GM18526 (cell line): ENCODE measurements at regions not wholly inside any gene's neighbourhood (a gene's known extent, or its start where the extent isn't known, plus 50 kb on each side); places are given as distances from the start of the nearest gene placed in this dataset.
A peak's percentile ranks its signal among the peaks of the same experiment; 100 is the strongest.

Source experiments
- POLR2A ChIP-seq: IDR thresholded peaks from 3 replicates; pipeline ENCODE4 v1.6.1; 2011; ENCODE audit not compliant: insufficient read length; ENCODE audit errors: extremely low read depth

DNA sequence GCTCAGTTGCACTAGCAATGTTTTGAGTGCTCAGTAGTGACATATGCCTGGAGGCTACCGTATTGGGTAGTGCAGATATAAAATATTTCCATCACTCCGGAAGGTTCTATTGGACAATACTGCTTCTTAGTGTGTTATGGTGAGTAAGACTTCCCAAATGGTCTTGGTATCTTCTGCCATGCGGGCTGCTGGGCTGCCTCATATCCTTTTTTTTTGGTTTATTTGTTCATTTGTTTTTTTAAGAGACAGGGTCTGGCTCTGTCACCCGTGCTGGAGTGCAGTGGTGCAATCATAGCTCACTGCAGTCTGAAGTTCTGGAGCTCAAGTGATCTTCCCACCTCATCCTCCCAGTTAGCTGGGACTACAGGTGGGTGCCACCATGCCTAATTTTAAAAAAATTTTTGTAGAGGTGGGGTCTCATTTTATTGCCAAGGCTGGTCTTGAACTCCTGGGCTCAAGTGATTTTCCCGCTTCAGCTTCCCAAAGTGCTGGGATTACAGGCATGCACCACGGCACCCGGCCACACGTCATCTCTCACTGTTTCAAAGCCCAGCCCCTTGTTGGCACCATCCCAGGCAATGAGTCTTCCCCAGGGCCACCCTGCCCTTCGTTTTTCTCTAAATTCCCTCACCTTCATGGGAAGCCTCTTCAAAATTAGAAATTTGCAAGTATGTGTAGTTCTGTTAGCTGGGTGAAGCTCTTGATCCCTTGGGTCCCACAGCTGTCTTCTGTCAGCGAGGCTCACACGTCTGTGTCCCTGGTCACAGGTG is 111.0 kb upstream of the KLF14 start:
- no peak for TF ChIP-seq POLR2A

DNA sequence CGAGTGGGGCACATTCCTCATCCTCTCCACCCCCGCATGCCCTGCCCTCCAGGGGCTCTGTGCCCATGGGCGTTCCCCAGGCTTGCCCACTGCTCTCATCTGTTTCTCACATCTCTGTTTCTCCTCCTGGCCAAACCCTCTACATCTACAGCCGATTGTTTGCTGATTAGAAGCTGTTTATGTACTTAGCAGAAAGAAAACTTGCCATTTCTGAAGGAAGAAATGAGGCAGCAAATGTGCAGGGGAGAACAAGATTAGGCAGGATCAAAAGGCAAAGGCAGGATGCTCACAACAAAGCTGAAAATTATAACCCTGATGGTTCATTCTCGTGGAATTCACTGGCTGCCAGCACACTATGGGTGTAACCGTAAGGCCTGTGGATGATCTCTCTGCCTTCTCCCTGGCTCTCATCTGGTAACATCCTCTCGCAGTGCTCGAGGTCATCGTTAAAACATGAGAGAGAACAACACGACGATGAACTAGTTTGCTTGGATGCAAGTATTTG is 111.6 kb upstream of the KLF14 start:
- no peak for TF ChIP-seq POLR2A

DNA sequence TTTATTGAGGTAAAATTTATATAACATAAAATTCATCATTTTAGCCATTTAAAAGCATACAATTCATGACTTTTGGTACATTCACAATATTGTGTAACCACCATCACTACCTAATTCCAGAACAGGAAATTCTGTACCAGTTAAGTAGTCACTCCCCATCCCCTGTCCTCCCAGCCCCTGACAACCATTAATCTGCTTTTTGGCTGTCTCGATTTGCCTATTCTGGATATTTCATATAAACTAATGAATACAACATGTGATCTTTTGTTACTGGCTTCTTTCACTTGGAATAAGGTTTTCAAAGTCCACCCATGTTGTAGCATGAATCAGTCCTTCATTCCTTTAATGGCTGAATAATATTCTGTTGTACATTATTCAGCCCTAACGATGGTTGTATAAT is 115.6 kb upstream of the KLF14 start:
- no peak for TF ChIP-seq POLR2A

GRCh38 chr7:130850956-130851355 is 116.9 kb upstream of the KLF14 start:
- TF ChIP-seq POLR2A = no peak

GRCh38 chr7:130852867-130853266 is 118.9 kb upstream of the KLF14 start:
- no peak for TF ChIP-seq POLR2A

DNA sequence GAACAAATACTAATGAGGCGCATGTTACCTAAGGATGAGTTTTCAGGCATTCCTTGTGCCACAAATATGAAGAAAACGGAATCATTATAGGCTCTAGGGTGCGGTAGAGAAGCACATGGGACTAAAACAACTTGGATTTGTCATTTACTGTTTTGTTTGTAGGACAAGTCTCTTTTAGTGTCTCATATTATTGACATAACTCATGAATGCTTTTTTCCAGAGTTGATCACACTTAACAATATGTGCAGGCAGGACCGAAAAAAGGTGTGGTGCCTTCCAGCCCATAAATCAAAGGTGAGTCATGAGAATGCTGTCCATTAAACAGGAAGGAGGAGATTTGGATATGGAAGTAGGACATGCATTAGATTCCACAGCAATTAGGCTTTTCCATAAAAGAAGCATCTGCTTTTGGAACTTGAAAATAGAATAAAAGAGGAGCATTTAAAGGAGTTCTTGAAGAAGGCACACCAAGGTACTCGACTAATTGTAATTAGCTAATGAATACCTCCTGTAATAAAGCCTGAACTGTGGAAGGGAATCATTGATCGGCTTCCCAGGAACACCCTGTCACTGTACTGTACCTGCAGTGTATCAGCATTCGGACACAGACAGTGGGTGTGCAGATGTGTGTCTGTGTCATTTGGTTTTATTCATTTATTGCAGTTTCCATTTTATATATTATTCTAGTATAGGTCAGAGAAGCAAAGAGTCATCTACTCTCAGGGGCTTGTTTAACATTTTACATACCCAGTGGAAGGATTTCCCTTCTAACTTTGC is 119.7 kb upstream of the KLF14 start:
- no peak for TF ChIP-seq POLR2A

- no peak for TF ChIP-seq POLR2A
Observed at GRCh38 chr7:130854481-130854880, 120.5 kb upstream of the KLF14 start.

- no peak for TF ChIP-seq POLR2A
Observed at GRCh38 chr7:130856866-130857265, 122.9 kb upstream of the KLF14 start.

DNA sequence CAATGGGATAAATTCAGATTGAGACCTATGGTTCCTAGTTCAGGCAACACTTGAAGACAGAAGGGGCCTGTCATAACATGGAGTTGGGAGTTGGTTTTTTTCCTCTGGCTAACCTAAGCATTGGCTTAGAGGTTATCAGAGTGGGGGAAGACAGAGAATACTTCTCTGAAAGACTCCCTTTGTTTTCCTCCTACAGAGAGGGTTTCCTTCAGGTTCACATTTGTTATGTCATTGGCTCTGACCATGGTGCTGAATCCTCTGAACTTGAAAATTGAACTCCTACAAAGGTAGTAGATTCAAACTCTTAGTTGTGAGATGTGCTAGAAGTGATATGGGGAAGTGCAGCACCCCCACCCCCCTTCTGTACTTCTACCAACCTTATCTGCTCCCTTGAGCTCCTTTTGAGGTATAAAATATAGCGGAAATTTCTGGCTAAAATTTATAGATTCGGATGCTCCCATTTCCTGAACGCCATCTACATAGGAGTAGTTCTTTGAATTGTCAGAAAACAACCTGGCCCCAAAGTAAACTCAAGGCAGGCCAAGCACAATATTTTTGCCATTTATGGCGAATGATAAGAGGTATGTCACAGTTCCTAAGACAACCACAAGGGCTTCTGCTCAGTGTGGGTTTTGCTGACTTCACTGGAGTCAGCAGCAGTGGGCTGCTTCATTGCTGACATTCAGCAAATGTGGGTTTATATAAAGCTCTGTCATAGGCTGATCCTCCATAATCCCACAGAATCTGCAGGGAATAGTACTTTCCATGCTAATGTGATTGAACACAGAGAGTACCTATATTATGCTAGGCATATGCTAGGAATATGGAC is 131.6 kb upstream of the KLF14 start:
- no peak for TF ChIP-seq POLR2A

DNA sequence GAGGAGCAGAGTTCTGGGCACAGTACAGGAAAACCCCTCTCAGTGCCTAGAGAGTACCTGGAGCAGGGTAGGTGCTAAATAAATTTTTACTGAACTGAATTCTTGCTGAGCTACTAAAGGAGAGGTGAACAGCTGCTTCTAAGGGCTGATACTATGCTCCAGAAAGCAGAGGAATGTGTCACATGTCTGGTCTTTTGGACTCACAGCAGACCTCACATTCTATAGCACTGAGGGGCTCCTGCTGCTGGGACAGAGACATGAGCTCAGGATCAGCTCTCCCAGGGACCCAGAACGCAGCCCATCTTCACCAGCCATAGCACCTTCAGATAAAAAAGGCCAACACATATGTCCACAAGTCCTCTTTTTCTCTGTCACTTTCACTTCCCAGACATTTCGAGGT is 133.0 kb upstream of the KLF14 start:
- no peak for TF ChIP-seq POLR2A

GRCh38 chr7:130867581-130868136 is 133.7 kb upstream of the KLF14 start:
- TF ChIP-seq POLR2A = no peak

GRCh38 chr7:130868139-130868538 is 134.1 kb upstream of the KLF14 start:
- no peak for TF ChIP-seq POLR2A

DNA sequence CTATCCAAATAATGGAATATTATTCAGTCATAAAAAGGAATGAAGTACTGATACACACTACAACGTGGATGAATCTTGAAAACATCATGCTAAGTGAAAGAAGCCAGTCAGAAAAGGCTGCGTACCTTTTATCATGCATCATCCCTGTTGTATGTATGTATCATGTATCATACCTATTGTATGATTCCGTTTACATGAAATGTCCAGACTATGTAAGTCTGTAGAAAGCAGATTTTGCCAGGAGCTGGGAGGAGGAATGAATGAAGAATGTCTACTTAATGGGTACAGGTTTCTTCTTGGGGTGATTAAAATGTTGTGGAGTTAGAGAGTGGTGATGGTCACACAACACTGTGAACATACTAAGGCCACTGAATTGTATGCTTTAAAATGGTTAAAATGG is 135.9 kb upstream of the KLF14 start:
- no peak for TF ChIP-seq POLR2A

GRCh38 chr7:130872341-130872740 is 138.3 kb upstream of the KLF14 start:
- TF ChIP-seq POLR2A = no peak

GRCh38 chr7:130872756-130873448 is 138.9 kb upstream of the KLF14 start:
- peak; percentile 6 for TF ChIP-seq POLR2A
